ENCODE measurements at regions not wholly inside any gene's neighbourhood (a gene's known extent, or its start where the extent isn't known, plus 50 kb on each side); places are given as distances from the start of the nearest gene placed in this dataset.
"Not testable (repeated sequence)": the region's sequence is repeated elsewhere in the genome, so short reads cannot be mapped to it uniquely, and the experiment has no call there.

DNA sequence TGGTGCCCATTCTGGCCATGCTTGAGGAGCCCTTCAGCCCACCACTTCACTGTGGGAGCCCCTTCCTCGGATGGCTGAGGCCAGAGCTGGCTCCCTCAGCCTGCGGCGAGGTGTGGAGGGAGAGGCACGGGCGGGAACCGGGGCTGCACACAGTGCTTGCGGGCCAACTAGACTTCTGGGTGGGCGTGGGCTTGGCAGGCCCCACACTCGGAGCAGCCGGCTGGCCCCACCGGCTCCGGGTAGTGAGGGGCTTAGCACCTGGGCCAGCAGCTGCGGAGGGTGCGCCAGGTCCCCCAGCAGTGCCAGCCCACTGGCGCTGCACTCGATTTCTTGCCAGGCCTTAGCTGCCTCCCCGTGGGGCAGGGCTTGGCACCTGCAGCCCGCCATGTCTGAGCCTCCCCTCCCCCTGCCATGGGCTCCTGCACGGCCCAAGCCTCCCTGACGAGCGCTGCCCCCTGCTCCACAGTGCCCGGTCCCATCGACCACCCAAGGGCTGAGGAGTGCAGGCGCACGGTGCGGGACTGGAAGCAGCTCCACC, 554.2 kb downstream of the GABRG2 start:
- TF ChIP-seq, protein P1, sequence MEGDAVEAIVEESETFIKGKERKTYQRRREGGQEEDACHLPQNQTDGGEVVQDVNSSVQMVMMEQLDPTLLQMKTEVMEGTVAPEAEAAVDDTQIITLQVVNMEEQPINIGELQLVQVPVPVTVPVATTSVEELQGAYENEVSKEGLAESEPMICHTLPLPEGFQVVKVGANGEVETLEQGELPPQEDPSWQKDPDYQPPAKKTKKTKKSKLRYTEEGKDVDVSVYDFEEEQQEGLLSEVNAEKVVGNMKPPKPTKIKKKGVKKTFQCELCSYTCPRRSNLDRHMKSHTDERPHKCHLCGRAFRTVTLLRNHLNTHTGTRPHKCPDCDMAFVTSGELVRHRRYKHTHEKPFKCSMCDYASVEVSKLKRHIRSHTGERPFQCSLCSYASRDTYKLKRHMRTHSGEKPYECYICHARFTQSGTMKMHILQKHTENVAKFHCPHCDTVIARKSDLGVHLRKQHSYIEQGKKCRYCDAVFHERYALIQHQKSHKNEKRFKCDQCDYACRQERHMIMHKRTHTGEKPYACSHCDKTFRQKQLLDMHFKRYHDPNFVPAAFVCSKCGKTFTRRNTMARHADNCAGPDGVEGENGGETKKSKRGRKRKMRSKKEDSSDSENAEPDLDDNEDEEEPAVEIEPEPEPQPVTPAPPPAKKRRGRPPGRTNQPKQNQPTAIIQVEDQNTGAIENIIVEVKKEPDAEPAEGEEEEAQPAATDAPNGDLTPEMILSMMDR (IDR thresholded peaks at IDR 0.05) = not testable (repeated sequence)
- not testable (repeated sequence) for TF ChIP-seq CREB1 (CRISPR knock-in tag; IDR thresholded peaks at IDR 0.05); ZNF138 (CRISPR knock-in tag; conservative IDR thresholded peaks at IDR 0.05); TEAD4 (CRISPR knock-in tag; IDR thresholded peaks at IDR 0.05); NFATC4 (CRISPR knock-in tag; IDR thresholded peaks at IDR 0.05); RELA (CRISPR knock-in tag; IDR thresholded peaks at IDR 0.05; ENCODE audit: borderline replicate concordance)
- TF ChIP-seq, protein P2, sequence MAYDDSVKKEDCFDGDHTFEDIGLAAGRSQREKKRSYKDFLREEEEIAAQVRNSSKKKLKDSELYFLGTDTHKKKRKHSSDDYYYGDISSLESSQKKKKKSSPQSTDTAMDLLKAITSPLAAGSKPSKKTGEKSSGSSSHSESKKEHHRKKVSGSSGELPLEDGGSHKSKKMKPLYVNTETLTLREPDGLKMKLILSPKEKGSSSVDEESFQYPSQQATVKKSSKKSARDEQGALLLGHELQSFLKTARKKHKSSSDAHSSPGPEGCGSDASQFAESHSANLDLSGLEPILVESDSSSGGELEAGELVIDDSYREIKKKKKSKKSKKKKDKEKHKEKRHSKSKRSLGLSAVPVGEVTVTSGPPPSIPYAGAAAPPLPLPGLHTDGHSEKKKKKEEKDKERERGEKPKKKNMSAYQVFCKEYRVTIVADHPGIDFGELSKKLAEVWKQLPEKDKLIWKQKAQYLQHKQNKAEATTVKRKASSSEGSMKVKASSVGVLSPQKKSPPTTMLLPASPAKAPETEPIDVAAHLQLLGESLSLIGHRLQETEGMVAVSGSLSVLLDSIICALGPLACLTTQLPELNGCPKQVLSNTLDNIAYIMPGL (CRISPR knock-in tag; IDR thresholded peaks at IDR 0.05) = not testable (repeated sequence)

Data from WTC11 (cell line).